ENCODE measurements at regions not wholly inside any gene's neighbourhood (a gene's known extent, or its start where the extent isn't known, plus 50 kb on each side); places are given as distances from the start of the nearest gene placed in this dataset.

DNA sequence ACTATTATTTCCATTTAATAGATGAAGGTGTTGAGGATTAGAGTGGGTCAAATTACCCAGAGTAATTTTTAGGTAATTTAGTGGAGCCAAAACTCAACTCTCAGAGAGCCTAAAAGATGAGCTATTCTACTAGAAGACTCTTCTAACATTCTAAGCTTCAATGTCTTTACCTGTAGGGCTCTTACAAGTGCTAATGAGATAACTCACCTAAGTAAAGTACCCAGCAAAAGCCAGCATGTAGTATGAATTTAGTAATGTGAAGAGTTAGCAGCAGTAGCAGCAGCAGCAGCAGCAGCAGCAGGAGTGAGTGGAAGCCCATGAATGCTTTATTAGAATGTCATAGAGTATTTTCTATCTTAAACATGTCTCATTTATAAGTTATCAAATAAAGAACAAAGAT is 1239.2 kb downstream of the FAM181B start:
- TF ChIP-seq, protein P1, sequence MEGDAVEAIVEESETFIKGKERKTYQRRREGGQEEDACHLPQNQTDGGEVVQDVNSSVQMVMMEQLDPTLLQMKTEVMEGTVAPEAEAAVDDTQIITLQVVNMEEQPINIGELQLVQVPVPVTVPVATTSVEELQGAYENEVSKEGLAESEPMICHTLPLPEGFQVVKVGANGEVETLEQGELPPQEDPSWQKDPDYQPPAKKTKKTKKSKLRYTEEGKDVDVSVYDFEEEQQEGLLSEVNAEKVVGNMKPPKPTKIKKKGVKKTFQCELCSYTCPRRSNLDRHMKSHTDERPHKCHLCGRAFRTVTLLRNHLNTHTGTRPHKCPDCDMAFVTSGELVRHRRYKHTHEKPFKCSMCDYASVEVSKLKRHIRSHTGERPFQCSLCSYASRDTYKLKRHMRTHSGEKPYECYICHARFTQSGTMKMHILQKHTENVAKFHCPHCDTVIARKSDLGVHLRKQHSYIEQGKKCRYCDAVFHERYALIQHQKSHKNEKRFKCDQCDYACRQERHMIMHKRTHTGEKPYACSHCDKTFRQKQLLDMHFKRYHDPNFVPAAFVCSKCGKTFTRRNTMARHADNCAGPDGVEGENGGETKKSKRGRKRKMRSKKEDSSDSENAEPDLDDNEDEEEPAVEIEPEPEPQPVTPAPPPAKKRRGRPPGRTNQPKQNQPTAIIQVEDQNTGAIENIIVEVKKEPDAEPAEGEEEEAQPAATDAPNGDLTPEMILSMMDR (IDR thresholded peaks at IDR 0.05; ENCODE audit: poor library complexity), result no peak
- TF ChIP-seq EZH2phosphoT487 (IDR thresholded peaks at IDR 0.05; ENCODE audit: low read depth, severe bottlenecking, unreplicated experiment) (no peak), EZH2 (IDR thresholded peaks at IDR 0.05; ENCODE audit: borderline replicate concordance) (no peak)
- no peak for DNase-seq (ENCODE audit: low spot score)

DNA sequence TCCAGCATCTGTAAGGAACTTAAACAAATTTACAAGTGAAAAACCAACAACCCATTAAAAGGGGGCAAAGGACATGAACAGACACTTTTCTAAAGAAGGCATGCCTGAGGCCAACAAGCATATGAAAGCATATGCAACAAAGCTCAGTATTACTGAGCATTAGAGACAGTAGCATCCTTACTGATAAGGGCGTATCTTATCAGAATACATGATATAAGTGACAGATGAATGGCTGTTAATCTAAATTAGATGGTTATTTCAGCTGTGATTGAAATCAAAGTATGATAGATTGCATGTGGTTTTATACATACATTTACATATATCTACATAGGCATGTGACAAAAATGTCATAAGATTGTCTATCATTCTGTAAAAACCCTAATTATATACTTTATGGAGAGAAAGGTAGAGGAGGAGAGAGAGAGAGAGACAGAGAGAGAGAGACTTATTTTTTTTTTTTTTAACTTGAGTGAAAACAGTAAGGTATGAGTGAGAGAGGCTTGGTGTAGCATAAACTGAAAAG is 1240.7 kb downstream of the FAM181B start:
- WGBS (ENCODE audit: low lambda C conversion rate, missing lambda C conversion rate), result 63% methylated on average over 1 of the region's 1 CpG

More for the DNA sequence above, 1239.2 kb downstream of the FAM181B start:
- Histone ChIP-seq H3K27me3 (no peaks in the 10 kb centered on the region), H4K20me1 (ENCODE audit: insufficient read depth, poor library complexity, severe bottlenecking) (no peaks in the 10 kb centered on the region), H3K27ac (no peak overlapping the region), H3K4me2 (no peak overlapping the region), H3K36me3 (replicated peaks; ENCODE audit: insufficient read depth, low read depth) (no peaks in the 10 kb centered on the region), H3K9me2 (replicated peaks; ENCODE audit: insufficient read depth) (no peaks in the 10 kb centered on the region), H3K79me2 (no peaks in the 10 kb centered on the region), H3K9me3 (ENCODE audit: low read depth) (no peaks in the 10 kb centered on the region), H3K4me1 (ENCODE audit: insufficient read depth) (no peaks in the 10 kb centered on the region), H3K4me3 (no peak overlapping the region), H2AFZ (no peak overlapping the region)

DNA sequence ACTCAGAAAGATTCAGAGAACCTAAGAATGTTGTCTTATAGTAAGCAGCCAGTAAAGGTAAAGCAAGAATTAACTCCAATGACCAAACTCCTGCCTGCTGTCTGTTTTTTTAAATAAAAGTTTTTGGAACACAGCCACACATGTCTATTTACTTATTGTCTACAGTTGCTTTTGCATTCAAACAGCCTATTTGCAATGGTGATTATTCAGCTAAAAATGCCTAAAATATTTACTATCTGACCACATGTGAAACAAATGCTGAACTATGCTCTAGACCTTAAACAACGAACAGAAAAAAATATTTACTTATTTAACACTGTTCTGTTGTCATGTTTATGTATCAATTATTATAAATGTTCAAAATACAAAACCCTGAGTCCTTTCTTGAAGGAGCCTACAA is 1246.6 kb downstream of the FAM181B start:
- Histone ChIP-seq H4K20me1 (ENCODE audit: insufficient read depth, poor library complexity, severe bottlenecking) (no peaks in the 10 kb centered on the region), H3K4me1 (ENCODE audit: insufficient read depth) (no peaks in the 10 kb centered on the region), H2AFZ (no peak overlapping the region), H3K79me2 (no peaks in the 10 kb centered on the region), H3K9me3 (ENCODE audit: low read depth) (no peaks in the 10 kb centered on the region), H3K9me2 (replicated peaks; ENCODE audit: insufficient read depth) (no peaks in the 10 kb centered on the region), H3K4me2 (no peak overlapping the region), H3K27ac (no peak overlapping the region), H3K4me3 (no peak overlapping the region), H3K36me3 (replicated peaks; ENCODE audit: insufficient read depth, low read depth) (no peaks in the 10 kb centered on the region), H3K27me3 (no peaks in the 10 kb centered on the region)
- TF ChIP-seq, protein P1 (IDR thresholded peaks at IDR 0.05; ENCODE audit: poor library complexity), result no peak
- no peak for DNase-seq (ENCODE audit: low spot score)
- WGBS (ENCODE audit: low lambda C conversion rate, missing lambda C conversion rate), result 74% methylated on average over 1 of the region's 1 CpG

More for the DNA sequence above, 1240.7 kb downstream of the FAM181B start:
- Histone ChIP-seq H3K79me2 (no peaks in the 10 kb centered on the region), H3K9me3 (ENCODE audit: low read depth) (no peaks in the 10 kb centered on the region), H3K36me3 (replicated peaks; ENCODE audit: insufficient read depth, low read depth) (no peaks in the 10 kb centered on the region), H4K20me1 (ENCODE audit: insufficient read depth, poor library complexity, severe bottlenecking) (no peaks in the 10 kb centered on the region), H2AFZ (no peak overlapping the region), H3K27ac (no peak overlapping the region), H3K4me2 (no peak overlapping the region), H3K9me2 (replicated peaks; ENCODE audit: insufficient read depth) (no peaks in the 10 kb centered on the region), H3K4me3 (no peak overlapping the region), H3K27me3 (no peaks in the 10 kb centered on the region), H3K4me1 (ENCODE audit: insufficient read depth) (no peaks in the 10 kb centered on the region)
- TF ChIP-seq EZH2 (IDR thresholded peaks at IDR 0.05; ENCODE audit: borderline replicate concordance) (no peak), EZH2phosphoT487 (IDR thresholded peaks at IDR 0.05; ENCODE audit: low read depth, severe bottlenecking, unreplicated experiment) (no peak)
- TF ChIP-seq, protein P1 (IDR thresholded peaks at IDR 0.05; ENCODE audit: poor library complexity), result no peak
- DNase-seq (ENCODE audit: low spot score), result no peak

DNA sequence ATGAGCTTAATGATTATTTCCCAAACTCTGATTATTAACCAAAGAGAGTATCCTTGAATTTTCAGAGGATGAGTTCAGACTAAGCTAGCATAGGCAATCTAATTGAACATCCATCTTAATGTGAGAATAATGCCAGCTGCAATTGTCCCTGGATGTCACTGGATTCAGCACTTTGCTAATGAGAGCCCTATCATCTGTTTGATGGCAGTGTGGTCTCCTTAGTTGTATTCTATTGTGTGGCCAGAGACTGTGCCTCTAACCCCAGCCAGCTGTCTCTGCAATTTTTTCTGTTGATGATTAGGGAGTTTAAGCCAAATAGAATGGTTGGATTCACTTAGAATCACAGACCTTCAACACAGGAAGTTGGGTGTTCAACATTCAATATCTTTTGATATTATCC is 1249.5 kb downstream of the FAM181B start:
- no peak overlapping the region for H2AFZ ChIP-seq
- no peaks in the 10 kb centered on the region for H3K9me2 ChIP-seq (replicated peaks; ENCODE audit: insufficient read depth)
- no peaks in the 10 kb centered on the region for H3K79me2 ChIP-seq
- H3K9me3 ChIP-seq (ENCODE audit: low read depth), result no peaks in the 10 kb centered on the region
- H3K4me1 ChIP-seq (ENCODE audit: insufficient read depth), result peaks cover 7% of the 10 kb centered on the region
- no peak for TF ChIP-seq EZH2phosphoT487 (IDR thresholded peaks at IDR 0.05; ENCODE audit: low read depth, severe bottlenecking, unreplicated experiment)
- TF ChIP-seq EZH2 (IDR thresholded peaks at IDR 0.05; ENCODE audit: borderline replicate concordance), result no peak
- TF ChIP-seq, protein P1 (IDR thresholded peaks at IDR 0.05; ENCODE audit: poor library complexity), result no peak
- H4K20me1 ChIP-seq (ENCODE audit: insufficient read depth, poor library complexity, severe bottlenecking), result no peaks in the 10 kb centered on the region
- no peaks in the 10 kb centered on the region for H3K36me3 ChIP-seq (replicated peaks; ENCODE audit: insufficient read depth, low read depth)
- no peaks in the 10 kb centered on the region for H3K27me3 ChIP-seq
- no peak overlapping the region for H3K4me3 ChIP-seq
- no peak overlapping the region for H3K4me2 ChIP-seq
- DNase-seq (ENCODE audit: low spot score), result no peak
- H3K27ac ChIP-seq, result no peak overlapping the region
